HepG2 (cell line): ENCODE measurements at regions not wholly inside any gene's neighbourhood (a gene's known extent, or its start where the extent isn't known, plus 50 kb on each side); places are given as distances from the start of the nearest gene placed in this dataset.
"Not testable (repeated sequence)": the region's sequence is repeated elsewhere in the genome, so short reads cannot be mapped to it uniquely, and the experiment has no call there.

Source experiments
- ATAC-seq: fragments of 200-7000 bp; cut with Tn5 transposase; 3 replicates; pipeline ENCODE4 v1.9.1; 2020; ENCODE audit warnings: mild to moderate bottlenecking, moderate library complexity
- BruUV-seq: library from RNA; stranded (reverse); fragments of 400-500 nt; replicated peaks from 2 replicates; lab custom pipeline; 2021; lab: Mats Ljungman, UMichigan
- CTCF ChIA-PET: fragments of 300-600 bp; formaldehyde crosslinking; extraction: SDS; loops from one replicate; lab custom pipeline; 2021; ENCODE audit warnings: low total read pairs, inconsistent platforms, low intra/inter-chr PET ratio; lab: Yijun Ruan, JAX
- POLR2A ChIA-PET: fragments of 350-600 bp; sonication (Branson Sonifier 250); formaldehyde crosslinking; loops from one replicate; lab custom pipeline; 2020; ENCODE audit warnings: antibody characterized with exemption, inconsistent platforms; lab: Yijun Ruan, JAX
- DNase-seq: peaks from one replicate; pipeline ENCODE4 v3.0.0-alpha.2; 2015; ENCODE audit warnings: low spot score
- FAIRE-seq: peaks from 3 replicates; lab custom pipeline; 2011; peaks lifted over from hg19 to GRCh38; lab: Jason Lieb, UNC
- H2AFZ ChIP-seq: one replicate; pipeline ENCODE4 v1.6.1; 2011; ENCODE audit warnings: low read length, inconsistent platforms
- H3K27ac ChIP-seq: fragments of 300-600 bp; 3 replicates; pipeline ENCODE4 v1.8.0; 2011; ENCODE audit warnings: mixed run types, mild to moderate bottlenecking, mixed read lengths, low read length, inconsistent platforms; ENCODE audit not compliant: insufficient read depth; ENCODE audit errors: extremely low read length
- H3K27me3 ChIP-seq, 2 experiments: fragments of 200-600 bp in 1 of 2; 2 replicates in 1 of 2; 3 replicates in 1 of 2; pipeline versions ENCODE4 v1.6.0 to v1.8.0; 2011; ENCODE audit warnings: low read length in 2 of 2, mild to moderate bottlenecking in 2 of 2, moderate library complexity in 2 of 2, inconsistent platforms in 1 of 2; ENCODE audit not compliant: insufficient read depth in 2 of 2, control insufficient read depth in 1 of 2
- H3K36me3 ChIP-seq, 2 experiments: fragments of 200-600 bp in 1 of 2; replicated peaks in 1 of 2; 2 replicates in 1 of 2; 3 replicates in 1 of 2; pipeline versions ENCODE4 v1.5.1 to v1.8.0; 2011; ENCODE audit warnings: low read length in 2 of 2, inconsistent platforms in 1 of 2; ENCODE audit not compliant: insufficient read depth in 2 of 2, control insufficient read depth in 1 of 2
- H3K4me1 ChIP-seq: 2 replicates; pipeline ENCODE4 v1.5.1; 2012; ENCODE audit warnings: low read length, inconsistent platforms; ENCODE audit not compliant: insufficient read depth
- H3K4me2 ChIP-seq: 2 replicates; pipeline ENCODE4 v1.6.0; 2011; ENCODE audit warnings: low read depth, low read length, inconsistent platforms
- H3K4me3 ChIP-seq, 3 experiments: fragments of 200-600 bp in 1 of 3; sonication (generic), shearing (Covaris generic) in 1 of 3; replicated peaks in 1 of 3; 2 replicates each; pipeline ENCODE4 v1.5.1; 2011 to 2016; ENCODE audit warnings: low read length in 3 of 3, inconsistent platforms in 2 of 3, low read depth in 2 of 3, mild to moderate bottlenecking in 2 of 3, control low read depth in 1 of 3, mixed read lengths in 1 of 3; ENCODE audit not compliant: insufficient read depth in 1 of 3
- H3K79me2 ChIP-seq: one replicate; pipeline ENCODE4 v1.6.1; 2011; ENCODE audit warnings: low read length, inconsistent platforms; ENCODE audit not compliant: insufficient read depth
- H3K9ac ChIP-seq: 2 replicates; pipeline ENCODE4 v1.6.0; 2011; ENCODE audit warnings: mild to moderate bottlenecking, low read depth, low read length, inconsistent platforms; ENCODE audit not compliant: insufficient read depth
- H3K9me3 ChIP-seq: 2 replicates; pipeline ENCODE4 v1.5.1; 2012; ENCODE audit warnings: mild to moderate bottlenecking, low read length
- H4K20me1 ChIP-seq: 2 replicates; pipeline ENCODE4 v1.6.0; 2011; ENCODE audit warnings: inconsistent platforms, mild to moderate bottlenecking, low read length, moderate library complexity; ENCODE audit not compliant: insufficient read depth
- GLI4 ChIP-seq: sonication (generic); formaldehyde crosslinking; IDR thresholded peaks from 2 replicates; pipeline ENCODE4 v1.5.1; 2020; ENCODE audit warnings: missing genetic modification reagents, mild to moderate bottlenecking, moderate library complexity, borderline replicate concordance
- KAT2B ChIP-seq: fragments of 150-350 bp; IDR thresholded peaks from 2 replicates; pipeline ENCODE4 v1.6.1; 2014; ENCODE audit warnings: low read depth, low read length, borderline replicate concordance
- MEIS2 ChIP-seq: sonication (generic); formaldehyde crosslinking; IDR thresholded peaks from 2 replicates; pipeline ENCODE4 v1.9.0; 2021; ENCODE audit warnings: mild to moderate bottlenecking, missing genetic modification reagents
- PRPF4 ChIP-seq: fragments of 200-400 bp; formaldehyde crosslinking; IDR thresholded peaks from 2 replicates; pipeline ENCODE4 v1.6.1; 2016; ENCODE audit warnings: low read length, low read depth; ENCODE audit not compliant: poor library complexity, severe bottlenecking
- RBM22 ChIP-seq: fragments of 200-400 bp; formaldehyde crosslinking; optimal IDR thresholded peaks from 2 replicates; pipeline ENCODE3; 2017; ENCODE audit warnings: mild to moderate bottlenecking, low read length, moderate library complexity
- ZFY ChIP-seq: sonication (generic); formaldehyde crosslinking; IDR thresholded peaks from 2 replicates; pipeline ENCODE4 v1.4.0; 2020; ENCODE audit warnings: missing genetic modification reagents
- ZNF251 ChIP-seq: sonication (generic); formaldehyde crosslinking; IDR thresholded peaks from 2 replicates; pipeline ENCODE4 v1.9.0; 2021; ENCODE audit warnings: mild to moderate bottlenecking, missing genetic modification reagents
- ZNF777 ChIP-seq: sonication (generic); formaldehyde crosslinking; IDR thresholded peaks from 2 replicates; pipeline ENCODE4 v1.4.0; 2020; ENCODE audit warnings: missing genetic modification reagents
- ZNF841 ChIP-seq: sonication (generic); formaldehyde crosslinking; IDR thresholded peaks from 2 replicates; pipeline ENCODE4 v1.8.1; 2023; ENCODE audit warnings: missing genetic modification reagents, borderline replicate concordance
- WGBS: methylation state at CpG from one replicate; pipeline ENCODE4 v1.1.6; 2017; ENCODE audit warnings: low lambda C conversion rate; 5-methylcytosine and 5-hydroxymethylcytosine counted together
- in situ Hi-C: cut with HindIII; loops from 2 replicates; pipeline ENCODE4 v1.10.0; 2017; ENCODE audit warnings: low pct_unique_long_range_greater_than_20kb; ENCODE audit not compliant: extremely low pct_ligation_motif_present
- intact Hi-C: fragments of 100-400 bp; cut with micrococcal nuclease; formaldehyde crosslinking; loops from one replicate; pipeline ENCODE4 v1.10.0; 2022; ENCODE audit not compliant: unreplicated experiment

GRCh38 chr21:18553786-18554185, 150.2 kb upstream of the TMPRSS15 start:
- no peak overlapping the region for H3K9ac ChIP-seq
- H3K9me3 ChIP-seq: peaks cover 82% of the 10 kb centered on the region
- in situ Hi-C loops (no loop called here), intact Hi-C loops (no loop called here)
- no peak for FAIRE-seq
- CTCF ChIA-PET: no interaction called here
- no peak overlapping the region for H3K4me2 ChIP-seq
- TF ChIP-seq ZNF841 (CRISPR knock-in tag) (no peak), GLI4 (CRISPR knock-in tag) (no peak), ZNF251 (CRISPR knock-in tag) (no peak), RBM22 (no peak), KAT2B (no peak), PRPF4 (no peak), ZNF777 (CRISPR knock-in tag) (no peak), MEIS2 (no peak), ZFY (no peak)
- H4K20me1 ChIP-seq: no peaks in the 10 kb centered on the region
- H3K4me3 ChIP-seq: no peak overlapping the region
- BruUV-seq: no TSS peak
- no peaks in the 10 kb centered on the region for H3K27me3 ChIP-seq
- 3% methylated on average over 2 of the region's 2 CpGs for WGBS
- no peak overlapping the region for H2AFZ ChIP-seq
- no peak for DNase-seq
- H3K79me2 ChIP-seq: no peaks in the 10 kb centered on the region
- no peaks in the 10 kb centered on the region for H3K36me3 ChIP-seq
- no peak overlapping the region for H3K27ac ChIP-seq
- POLR2A ChIA-PET: no interaction called here
- H3K4me1 ChIP-seq: no peaks in the 10 kb centered on the region
- no peak for ATAC-seq

GRCh38 chr21:18567770-18568169, 164.2 kb upstream of the TMPRSS15 start:
- H3K4me1 ChIP-seq, BruUV-seq, DNase-seq, H3K27ac ChIP-seq, ATAC-seq, H3K36me3 ChIP-seq, CTCF ChIA-PET, H3K9ac ChIP-seq, H3K79me2 ChIP-seq, H3K4me3 ChIP-seq, H4K20me1 ChIP-seq, POLR2A ChIA-PET, intact Hi-C loops, H2AFZ ChIP-seq, in situ Hi-C loops, H3K4me2 ChIP-seq, H3K27me3 ChIP-seq, FAIRE-seq: not testable (repeated sequence)
- H3K9me3 ChIP-seq: peaks cover 49% of the 10 kb centered on the region
- 10% methylated on average over 6 of the region's 10 CpGs for WGBS
